HG03196 (cell line): ENCODE measurements at regions not wholly inside any gene's neighbourhood (a gene's known extent, or its start where the extent isn't known, plus 50 kb on each side); places are given as distances from the start of the nearest gene placed in this dataset.
"Not testable (repeated sequence)": the region's sequence is repeated elsewhere in the genome, so short reads cannot be mapped to it uniquely, and the experiment has no call there.

ENCODE experiments used
- ATAC-seq: cut with Tn5 transposase; IDR thresholded peaks from one replicate; pipeline ENCODE4 v1.9.1; 2021; ENCODE audit not compliant: unreplicated experiment

- ATAC-seq = no peak
Observed at GRCh38 chr6:1445650-1446330, 56.4 kb downstream of the FOXF2 start.

GRCh38 chr6:1449896-1450295 is 60.5 kb downstream of the FOXF2 start:
- no peak for ATAC-seq

- ATAC-seq = no peak
Observed at GRCh38 chr6:1453024-1453423, 63.6 kb downstream of the FOXF2 start.

- not testable (repeated sequence) for ATAC-seq
Observed at GRCh38 chr6:1456816-1457215, 67.4 kb downstream of the FOXF2 start.

GRCh38 chr6:1461207-1461606 is 71.8 kb downstream of the FOXF2 start:
- ATAC-seq = no peak

GRCh38 chr6:1461736-1462135 is 72.4 kb downstream of the FOXF2 start:
- no peak for ATAC-seq

- ATAC-seq = no peak
Observed at GRCh38 chr6:1463275-1463674, 73.9 kb downstream of the FOXF2 start.

- no peak for ATAC-seq
Observed at GRCh38 chr6:1463751-1464426, 74.5 kb downstream of the FOXF2 start.

GRCh38 chr6:1464781-1465370 is 75.5 kb downstream of the FOXF2 start:
- ATAC-seq = no peak

GRCh38 chr6:1468126-1468525 is 78.8 kb downstream of the FOXF2 start:
- no peak for ATAC-seq

GRCh38 chr6:1470040-1470439 is 80.7 kb downstream of the FOXF2 start:
- no peak for ATAC-seq

- ATAC-seq = no peak
Observed at GRCh38 chr6:1472643-1473042, 83.3 kb downstream of the FOXF2 start.

GRCh38 chr6:1473166-1473565 is 83.8 kb downstream of the FOXF2 start:
- no peak for ATAC-seq

- ATAC-seq = no peak
Observed at GRCh38 chr6:1473598-1473997, 84.2 kb downstream of the FOXF2 start.

GRCh38 chr6:1474205-1474604 is 84.8 kb downstream of the FOXF2 start:
- no peak for ATAC-seq

- ATAC-seq = no peak
Observed at GRCh38 chr6:1475174-1475573, 85.8 kb downstream of the FOXF2 start.

- no peak for ATAC-seq
Observed at GRCh38 chr6:1477432-1478090, 88.2 kb downstream of the FOXF2 start.

- not testable (repeated sequence) for ATAC-seq
Observed at GRCh38 chr6:1478163-1478826, 88.9 kb downstream of the FOXF2 start.

GRCh38 chr6:1479095-1479494 is 89.7 kb downstream of the FOXF2 start:
- no peak for ATAC-seq

- ATAC-seq = no peak
Observed at GRCh38 chr6:1479601-1480221, 90.3 kb downstream of the FOXF2 start.

GRCh38 chr6:1481286-1481685 is 91.9 kb downstream of the FOXF2 start:
- no peak for ATAC-seq
